A549 (cell line): ENCODE measurements at regions not wholly inside any gene's neighbourhood (a gene's known extent, or its start where the extent isn't known, plus 50 kb on each side); places are given as distances from the start of the nearest gene placed in this dataset.

Experiments
- ATAC-seq, 2 experiments: fragments of 200-7000 bp in 1 of 2; fragments of >200 bp in 1 of 2; cut with Nextera tagmentation in 1 of 2; cut with Tn5 transposase in 1 of 2; 3 replicates each; pipeline versions ENCODE4 v1.8.0 to v1.9.1; 2018 to 2020; ENCODE audit warnings: mild to moderate bottlenecking in 1 of 2, moderate library complexity in 1 of 2
- CTCF ChIA-PET: fragments of 300-600 bp; sonication (Branson Sonifier 250); formaldehyde crosslinking; extraction: SDS; loops from one replicate; lab custom pipeline; 2021; ENCODE audit warnings: antibody characterized with exemption, inconsistent platforms; lab: Yijun Ruan, JAX
- POLR2A ChIA-PET: fragments of 350-600 bp; formaldehyde crosslinking; extraction: SDS; loops from one replicate; lab custom pipeline; 2021; ENCODE audit warnings: antibody characterized with exemption, inconsistent platforms; lab: Yijun Ruan, JAX
- DNase-seq, 2 experiments: peaks; one replicate each; pipeline versions ENCODE4 v3.0.0 to v3.0.0-alpha.2; 2011 to 2016; ENCODE audit warnings: low read depth in 1 of 2, low spot score in 1 of 2
- FAIRE-seq: peaks from 2 replicates; lab custom pipeline; 2011; peaks lifted over from hg19 to GRCh38; lab: Jason Lieb, UNC
- H3K27ac ChIP-seq, 2 experiments: fragments of >200 bp; sonication (Bioruptor Twin); formaldehyde crosslinking; 3 replicates each; pipeline ENCODE4 v1.5.1; 2016 to 2017
- H3K4me1 ChIP-seq: fragments of >200 bp; sonication (Bioruptor Twin); formaldehyde crosslinking; 3 replicates; pipeline ENCODE4 v1.6.1; 2016
- H3K4me2 ChIP-seq: fragments of >200 bp; sonication (Bioruptor Twin); formaldehyde crosslinking; 3 replicates; pipeline ENCODE4 v1.6.1; 2016
- H3K4me3 ChIP-seq: fragments of >200 bp; sonication (Bioruptor Twin); formaldehyde crosslinking; 3 replicates; pipeline ENCODE4 v1.5.1; 2016
- H3K9me3 ChIP-seq: fragments of >200 bp; sonication (Bioruptor Twin); formaldehyde crosslinking; 3 replicates; pipeline ENCODE4 v1.6.1; 2016
- CBX8 ChIP-seq: fragments of 200-600 bp; sonication (generic); IDR thresholded peaks from 2 replicates; pipeline ENCODE4 v1.6.1; 2016
- FOSB ChIP-seq: fragments of 250-450 bp; sonication (Bioruptor Pico); IDR thresholded peaks from 2 replicates; pipeline ENCODE4 v1.5.0; 2020; ENCODE audit warnings: mild to moderate bottlenecking, moderate library complexity
- HDAC2 ChIP-seq: fragments of 200-600 bp; sonication (generic); IDR thresholded peaks from 2 replicates; pipeline ENCODE4 v1.6.1; 2016
- HES2 ChIP-seq: fragments of >200 bp; sonication (Bioruptor Twin); formaldehyde crosslinking; IDR thresholded peaks from 2 replicates; pipeline ENCODE4 v1.6.1; 2016
- JUN ChIP-seq, 2 experiments: fragments of >200 bp; sonication (Bioruptor Twin); formaldehyde crosslinking; IDR thresholded peaks; 2 replicates in 1 of 2; 3 replicates in 1 of 2; pipeline ENCODE4 v1.6.1; 2016 to 2017
- KDM5A ChIP-seq: fragments of 200-600 bp; sonication (generic); IDR thresholded peaks from 2 replicates; pipeline ENCODE4 v1.6.1; 2016; ENCODE audit warnings: antibody characterized with exemption, mild to moderate bottlenecking
- MAFK ChIP-seq: fragments of 450-650 bp; IDR thresholded peaks from 2 replicates; pipeline ENCODE4 v1.6.1; 2014; ENCODE audit not compliant: partially characterized antibody
- NR3C1 ChIP-seq: fragments of >200 bp; sonication (Bioruptor Twin); formaldehyde crosslinking; IDR thresholded peaks from 3 replicates; pipeline ENCODE4 v1.6.1; 2017
- POLR2AphosphoS2 ChIP-seq: conservative IDR thresholded peaks from 2 replicates; pipeline ENCODE4 v1.6.1; 2012; ENCODE audit warnings: low read length, improper control_type of control experiment, inconsistent platforms
- RAD21 ChIP-seq, 2 experiments: fragments of >200 bp in 1 of 2; sonication (Bioruptor Twin) in 1 of 2; formaldehyde crosslinking in 1 of 2; IDR thresholded peaks in 1 of 2; conservative IDR thresholded peaks in 1 of 2; 2 replicates in 1 of 2; 3 replicates in 1 of 2; pipeline ENCODE4 v1.6.1; 2012 to 2018; ENCODE audit warnings: inconsistent platforms in 1 of 2
- RARB ChIP-seq: fragments of 250-450 bp; sonication (Bioruptor Pico); IDR thresholded peaks from 2 replicates; pipeline ENCODE4 v1.8.0; 2021; ENCODE audit warnings: mild to moderate bottlenecking, moderate library complexity
- RCOR1 ChIP-seq: fragments of 150-350 bp; IDR thresholded peaks from 2 replicates; pipeline ENCODE4 v1.6.1; 2014; ENCODE audit warnings: antibody characterized with exemption, low read length, low read depth
- RFX5 ChIP-seq: fragments of 450-650 bp; IDR thresholded peaks from 2 replicates; pipeline ENCODE4 v1.7.1; 2014; ENCODE audit warnings: antibody characterized with exemption, mild to moderate bottlenecking, moderate library complexity
- SMC3 ChIP-seq: fragments of >200 bp; sonication (Bioruptor Twin); formaldehyde crosslinking; IDR thresholded peaks from 3 replicates; pipeline ENCODE4 v1.6.1; 2018; ENCODE audit warnings: inconsistent platforms
- TP53 ChIP-seq: fragments of 250-450 bp; sonication (Bioruptor Pico); IDR thresholded peaks from 2 replicates; pipeline ENCODE4 v1.5.0; 2021; ENCODE audit warnings: mild to moderate bottlenecking, moderate library complexity
- ZNF302 ChIP-seq: fragments of 250-450 bp; sonication (Bioruptor Pico); IDR thresholded peaks from 2 replicates; pipeline ENCODE4 v1.9.0; 2021; ENCODE audit warnings: inconsistent platforms, mild to moderate bottlenecking, moderate library complexity
- WGBS: methylation state at CpG from one replicate; pipeline ENCODE4 v1.1.6; 2017; ENCODE audit errors: missing lambda C conversion rate; 5-methylcytosine and 5-hydroxymethylcytosine counted together
- TF ChIP-seq, protein P1 (sequence below): IDR thresholded peaks from 2 replicates; pipeline ENCODE4 v1.6.1; 2012; ENCODE audit warnings: low read depth, borderline replicate concordance
- TF ChIP-seq, protein P2 (sequence below): IDR thresholded peaks from 2 replicates; pipeline ENCODE4 v1.6.1; 2012
- TF ChIP-seq, protein P3 (sequence below): fragments of 250-450 bp; sonication (Bioruptor Pico); IDR thresholded peaks from 2 replicates; pipeline ENCODE4 v1.5.0; 2020; ENCODE audit warnings: low read depth, mild to moderate bottlenecking, moderate library complexity
- TF ChIP-seq, protein P4 (sequence below): fragments of 200-600 bp; sonication (generic); IDR thresholded peaks from 2 replicates; pipeline ENCODE4 v1.6.1; 2016; ENCODE audit warnings: antibody characterized with exemption, mild to moderate bottlenecking, moderate library complexity

GRCh38 chr11:41978945-41979344 is 519.5 kb upstream of the LRRC4C start (continued):
- TF ChIP-seq HDAC2 (no peak), KDM5A (no peak)

DNA sequence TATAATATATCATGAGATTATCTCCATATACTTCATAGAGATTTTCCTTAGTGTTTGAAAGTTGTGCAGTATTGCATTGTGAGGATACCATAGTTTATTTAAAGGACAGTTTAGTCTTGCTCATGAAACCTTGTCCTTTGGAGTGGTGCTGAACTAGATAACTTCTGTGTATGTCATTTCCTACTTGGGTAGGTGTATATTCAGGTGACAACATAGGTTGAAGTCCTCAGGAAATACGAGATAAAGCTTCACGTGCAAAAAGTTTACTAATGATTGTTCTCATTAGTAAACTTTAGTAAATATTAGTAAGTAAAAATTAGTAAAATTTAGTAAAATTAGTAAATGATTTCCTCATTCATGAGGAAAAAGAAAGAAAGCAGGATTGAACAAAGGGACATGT is 521.3 kb upstream of the LRRC4C start:
- Histone ChIP-seq H3K4me3 (no peak overlapping the region), H3K4me2 (no peak overlapping the region), H3K27ac (no peak overlapping the region), H3K9me3 (no peaks in the 10 kb centered on the region), H3K4me1 (no peaks in the 10 kb centered on the region)
- FAIRE-seq = no peak
- ATAC-seq = no peak
- TF ChIP-seq POLR2AphosphoS2 (no peak), SMC3 (no peak), JUN (IDR thresholded peaks at IDR 0.05) (no peak), RAD21 (conservative IDR thresholded peaks at IDR 0.05 in 1 of 2, IDR thresholded peaks at IDR 0.05 in 1 of 2) (no peak), KDM5A (no peak)
- TF ChIP-seq, protein P1, sequence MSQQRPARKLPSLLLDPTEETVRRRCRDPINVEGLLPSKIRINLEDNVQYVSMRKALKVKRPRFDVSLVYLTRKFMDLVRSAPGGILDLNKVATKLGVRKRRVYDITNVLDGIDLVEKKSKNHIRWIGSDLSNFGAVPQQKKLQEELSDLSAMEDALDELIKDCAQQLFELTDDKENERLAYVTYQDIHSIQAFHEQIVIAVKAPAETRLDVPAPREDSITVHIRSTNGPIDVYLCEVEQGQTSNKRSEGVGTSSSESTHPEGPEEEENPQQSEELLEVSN = no peak
- ChIA-PET POLR2A (no interaction called here), CTCF (no interaction called here)
- no peak for DNase-seq
- WGBS = 16% methylated on average over 2 of the region's 2 CpGs

GRCh38 chr11:41982276-41982675 is 522.8 kb upstream of the LRRC4C start:
- TF ChIP-seq RARB = no peak
- TF ChIP-seq NR3C1 = no peak
- TF ChIP-seq POLR2AphosphoS2 = no peak
- TF ChIP-seq, protein P2, sequence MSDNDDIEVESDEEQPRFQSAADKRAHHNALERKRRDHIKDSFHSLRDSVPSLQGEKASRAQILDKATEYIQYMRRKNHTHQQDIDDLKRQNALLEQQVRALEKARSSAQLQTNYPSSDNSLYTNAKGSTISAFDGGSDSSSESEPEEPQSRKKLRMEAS = no peak
- TF ChIP-seq TP53 (CRISPR knock-in tag) = no peak
- TF ChIP-seq ZNF302 = no peak
- TF ChIP-seq JUN (IDR thresholded peaks at IDR 0.05) = no peak
- TF ChIP-seq FOSB (CRISPR knock-in tag) = no peak
- TF ChIP-seq RFX5 = no peak
- no peak for TF ChIP-seq CBX8
- no peak for TF ChIP-seq HES2
- TF ChIP-seq SMC3 = no peak
- TF ChIP-seq, protein P3, sequence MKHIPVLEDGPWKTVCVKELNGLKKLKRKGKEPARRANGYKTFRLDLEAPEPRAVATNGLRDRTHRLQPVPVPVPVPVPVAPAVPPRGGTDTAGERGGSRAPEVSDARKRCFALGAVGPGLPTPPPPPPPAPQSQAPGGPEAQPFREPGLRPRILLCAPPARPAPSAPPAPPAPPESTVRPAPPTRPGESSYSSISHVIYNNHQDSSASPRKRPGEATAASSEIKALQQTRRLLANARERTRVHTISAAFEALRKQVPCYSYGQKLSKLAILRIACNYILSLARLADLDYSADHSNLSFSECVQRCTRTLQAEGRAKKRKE = no peak
- no peak for TF ChIP-seq RCOR1
- TF ChIP-seq, protein P4, sequence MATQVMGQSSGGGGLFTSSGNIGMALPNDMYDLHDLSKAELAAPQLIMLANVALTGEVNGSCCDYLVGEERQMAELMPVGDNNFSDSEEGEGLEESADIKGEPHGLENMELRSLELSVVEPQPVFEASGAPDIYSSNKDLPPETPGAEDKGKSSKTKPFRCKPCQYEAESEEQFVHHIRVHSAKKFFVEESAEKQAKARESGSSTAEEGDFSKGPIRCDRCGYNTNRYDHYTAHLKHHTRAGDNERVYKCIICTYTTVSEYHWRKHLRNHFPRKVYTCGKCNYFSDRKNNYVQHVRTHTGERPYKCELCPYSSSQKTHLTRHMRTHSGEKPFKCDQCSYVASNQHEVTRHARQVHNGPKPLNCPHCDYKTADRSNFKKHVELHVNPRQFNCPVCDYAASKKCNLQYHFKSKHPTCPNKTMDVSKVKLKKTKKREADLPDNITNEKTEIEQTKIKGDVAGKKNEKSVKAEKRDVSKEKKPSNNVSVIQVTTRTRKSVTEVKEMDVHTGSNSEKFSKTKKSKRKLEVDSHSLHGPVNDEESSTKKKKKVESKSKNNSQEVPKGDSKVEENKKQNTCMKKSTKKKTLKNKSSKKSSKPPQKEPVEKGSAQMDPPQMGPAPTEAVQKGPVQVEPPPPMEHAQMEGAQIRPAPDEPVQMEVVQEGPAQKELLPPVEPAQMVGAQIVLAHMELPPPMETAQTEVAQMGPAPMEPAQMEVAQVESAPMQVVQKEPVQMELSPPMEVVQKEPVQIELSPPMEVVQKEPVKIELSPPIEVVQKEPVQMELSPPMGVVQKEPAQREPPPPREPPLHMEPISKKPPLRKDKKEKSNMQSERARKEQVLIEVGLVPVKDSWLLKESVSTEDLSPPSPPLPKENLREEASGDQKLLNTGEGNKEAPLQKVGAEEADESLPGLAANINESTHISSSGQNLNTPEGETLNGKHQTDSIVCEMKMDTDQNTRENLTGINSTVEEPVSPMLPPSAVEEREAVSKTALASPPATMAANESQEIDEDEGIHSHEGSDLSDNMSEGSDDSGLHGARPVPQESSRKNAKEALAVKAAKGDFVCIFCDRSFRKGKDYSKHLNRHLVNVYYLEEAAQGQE = no peak
- TF ChIP-seq MAFK = no peak
- no peaks in the 10 kb centered on the region for H3K9me3 ChIP-seq
- ChIA-PET POLR2A (no interaction called here), CTCF (no interaction called here)
- H3K4me2 ChIP-seq = no peak overlapping the region
- 3% methylated on average over 3 of the region's 3 CpGs for WGBS
- FAIRE-seq (no peak), ATAC-seq (no peak), DNase-seq (no peak)
- H3K4me3 ChIP-seq = no peak overlapping the region
- no peaks in the 10 kb centered on the region for H3K4me1 ChIP-seq
- no peak overlapping the region for H3K27ac ChIP-seq
